ENCODE measurements at regions not wholly inside any gene's neighbourhood (a gene's known extent, or its start where the extent isn't known, plus 50 kb on each side); places are given as distances from the start of the nearest gene placed in this dataset.

DNA sequence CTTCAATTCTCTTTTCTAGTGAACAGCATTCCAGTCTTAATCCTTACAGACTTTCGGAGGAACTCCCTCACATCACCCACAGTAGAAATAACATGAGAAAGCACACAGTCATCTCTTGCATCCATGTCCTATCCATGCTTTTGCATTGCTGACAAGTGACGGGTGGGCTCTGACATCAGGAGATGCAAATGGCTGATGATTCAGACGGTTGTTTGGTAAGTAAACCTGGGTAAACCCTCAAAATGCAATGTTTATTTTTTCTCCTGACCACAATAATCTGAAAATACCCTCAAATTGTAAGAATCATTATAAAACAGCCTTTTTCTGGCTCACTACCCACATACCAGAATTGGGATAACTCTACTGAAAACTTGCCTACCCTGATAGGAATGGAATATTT is 792.0 kb downstream of the MAFB start:
- DNase-seq = no peak
- WGBS, 2 donors = 66 to 68% methylated on average over 3 of the region's 3 CpGs
- intact Hi-C loops (cut with DNase I) = no loop called here
- no peaks in the 10 kb centered on the region for H3K27me3 ChIP-seq
- no peak overlapping the region for H3K4me3 ChIP-seq
- H3K36me3 ChIP-seq = no peaks in the 10 kb centered on the region
- no peak overlapping the region for H3K27ac ChIP-seq
- no peaks in the 10 kb centered on the region for H3K4me1 ChIP-seq
- TF ChIP-seq POLR2AphosphoS5 (IDR thresholded peaks at IDR 0.05) (no peak), POLR2A (IDR thresholded peaks at IDR 0.05) (no peak), EP300 (IDR thresholded peaks at IDR 0.05) (no peak)
- TF ChIP-seq, protein P1, sequence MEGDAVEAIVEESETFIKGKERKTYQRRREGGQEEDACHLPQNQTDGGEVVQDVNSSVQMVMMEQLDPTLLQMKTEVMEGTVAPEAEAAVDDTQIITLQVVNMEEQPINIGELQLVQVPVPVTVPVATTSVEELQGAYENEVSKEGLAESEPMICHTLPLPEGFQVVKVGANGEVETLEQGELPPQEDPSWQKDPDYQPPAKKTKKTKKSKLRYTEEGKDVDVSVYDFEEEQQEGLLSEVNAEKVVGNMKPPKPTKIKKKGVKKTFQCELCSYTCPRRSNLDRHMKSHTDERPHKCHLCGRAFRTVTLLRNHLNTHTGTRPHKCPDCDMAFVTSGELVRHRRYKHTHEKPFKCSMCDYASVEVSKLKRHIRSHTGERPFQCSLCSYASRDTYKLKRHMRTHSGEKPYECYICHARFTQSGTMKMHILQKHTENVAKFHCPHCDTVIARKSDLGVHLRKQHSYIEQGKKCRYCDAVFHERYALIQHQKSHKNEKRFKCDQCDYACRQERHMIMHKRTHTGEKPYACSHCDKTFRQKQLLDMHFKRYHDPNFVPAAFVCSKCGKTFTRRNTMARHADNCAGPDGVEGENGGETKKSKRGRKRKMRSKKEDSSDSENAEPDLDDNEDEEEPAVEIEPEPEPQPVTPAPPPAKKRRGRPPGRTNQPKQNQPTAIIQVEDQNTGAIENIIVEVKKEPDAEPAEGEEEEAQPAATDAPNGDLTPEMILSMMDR (IDR thresholded peaks at IDR 0.05) = no peak
- H3K9me3 ChIP-seq = no peaks in the 10 kb centered on the region

DNA sequence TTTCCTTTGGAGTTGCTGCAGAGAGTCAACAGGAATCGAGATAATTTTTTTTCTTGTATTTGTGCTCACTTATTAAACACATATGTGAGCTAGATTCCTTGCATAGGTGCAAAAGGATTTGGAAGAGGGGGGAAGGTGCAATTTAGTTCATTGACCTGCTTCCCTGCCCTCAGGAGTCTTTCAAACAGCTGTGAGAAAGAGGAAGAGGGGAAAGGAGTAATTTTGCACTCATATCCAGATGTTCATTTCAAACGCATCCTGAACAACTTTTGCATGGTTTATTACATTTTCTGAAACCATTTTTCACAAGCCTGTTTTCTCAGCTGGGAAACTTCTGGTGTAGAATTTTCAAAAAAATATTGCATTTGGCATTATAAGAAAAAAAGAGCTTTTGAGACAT is 795.0 kb downstream of the MAFB start:
- TF ChIP-seq POLR2A (IDR thresholded peaks at IDR 0.05) = no peak
- TF ChIP-seq, protein P1 (IDR thresholded peaks at IDR 0.05) = no peak
- TF ChIP-seq POLR2AphosphoS5 (IDR thresholded peaks at IDR 0.05) = no peak
- TF ChIP-seq EP300 (IDR thresholded peaks at IDR 0.05) = no peak
- no peak overlapping the region for H3K4me3 ChIP-seq
- DNase-seq = no peak
- H3K4me1 ChIP-seq = no peaks in the 10 kb centered on the region
- no peaks in the 10 kb centered on the region for H3K36me3 ChIP-seq
- H3K27me3 ChIP-seq = no peaks in the 10 kb centered on the region
- WGBS, 2 donors = 65 to 72% methylated on average over 2 of the region's 2 CpGs
- intact Hi-C loops (cut with DNase I) = no loop called here
- H3K27ac ChIP-seq = no peak overlapping the region
- no peaks in the 10 kb centered on the region for H3K9me3 ChIP-seq

DNA sequence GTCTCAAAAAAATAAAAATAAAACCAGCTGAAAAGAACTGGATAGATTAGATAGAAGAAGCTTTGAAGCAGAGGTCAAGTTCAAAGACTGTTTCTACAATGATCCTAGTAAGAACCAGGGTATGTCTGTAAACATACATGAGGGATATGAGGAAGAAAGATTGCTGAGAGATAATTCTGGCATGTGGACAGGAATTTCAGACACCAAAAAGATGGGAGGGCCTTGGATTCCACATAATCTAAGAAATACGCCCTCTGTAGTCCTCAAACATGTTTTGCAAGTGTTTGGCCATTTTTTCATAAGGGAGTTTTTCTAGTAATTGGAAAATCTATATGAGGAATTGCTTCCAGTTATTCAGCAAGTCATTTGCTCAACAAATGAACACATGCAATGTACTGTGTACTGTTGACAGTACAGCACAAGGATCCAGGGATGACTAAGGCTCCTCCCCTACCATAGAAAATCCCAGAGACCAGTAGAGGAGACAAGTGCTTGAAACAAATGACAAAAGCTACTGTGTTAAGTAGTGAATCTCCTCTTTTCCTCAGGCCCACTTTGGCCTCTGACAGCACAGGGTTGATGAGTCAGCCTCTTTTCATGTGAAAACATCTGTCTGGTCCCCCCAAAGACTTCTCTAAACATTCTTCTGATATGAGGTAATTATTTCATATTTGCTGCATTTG is 795.9 kb downstream of the MAFB start:
- no peak for TF ChIP-seq POLR2AphosphoS5 (IDR thresholded peaks at IDR 0.05)
- TF ChIP-seq, protein P1 (IDR thresholded peaks at IDR 0.05) = no peak
- no peak for TF ChIP-seq POLR2A (IDR thresholded peaks at IDR 0.05)
- no peak for TF ChIP-seq EP300 (IDR thresholded peaks at IDR 0.05)
- H3K36me3 ChIP-seq = no peaks in the 10 kb centered on the region
- H3K9me3 ChIP-seq = no peaks in the 10 kb centered on the region
- intact Hi-C loops (cut with DNase I) = no loop called here
- no peaks in the 10 kb centered on the region for H3K4me1 ChIP-seq
- no peaks in the 10 kb centered on the region for H3K27me3 ChIP-seq
- WGBS, 2 donors = 51 to 58% methylated on average over 1 of the region's 1 CpG
- no peak for DNase-seq
- no peak overlapping the region for H3K27ac ChIP-seq
- no peak overlapping the region for H3K4me3 ChIP-seq

DNA sequence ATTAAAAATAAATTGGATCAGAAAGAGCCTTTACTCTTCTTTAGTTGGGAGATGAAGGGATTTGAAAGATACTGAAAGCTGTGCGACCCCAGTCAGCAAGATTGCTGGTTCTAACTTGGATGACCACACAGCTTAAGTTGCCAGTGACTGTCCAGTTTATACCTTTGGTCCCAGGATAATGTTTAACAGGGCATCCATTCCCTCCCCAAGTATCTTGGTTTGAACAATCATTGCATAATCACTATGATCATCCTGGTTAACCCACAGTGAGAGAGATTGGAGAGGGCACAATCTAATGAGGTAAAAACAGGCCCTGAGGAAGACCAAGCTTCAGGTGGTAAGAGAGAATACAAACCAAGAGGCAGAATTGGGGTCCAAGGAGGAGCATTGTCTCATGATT is 798.3 kb downstream of the MAFB start:
- no peaks in the 10 kb centered on the region for H3K9me3 ChIP-seq
- H3K36me3 ChIP-seq = no peaks in the 10 kb centered on the region
- intact Hi-C loops (cut with DNase I) = no loop called here
- WGBS, 2 donors = 93 to 97% methylated on average over 1 of the region's 1 CpG
- TF ChIP-seq POLR2A (IDR thresholded peaks at IDR 0.05) (no peak), EP300 (IDR thresholded peaks at IDR 0.05) (no peak)
- TF ChIP-seq, protein P1 (IDR thresholded peaks at IDR 0.05) = no peak
- no peak overlapping the region for H3K27ac ChIP-seq
- no peak for DNase-seq
- H3K4me1 ChIP-seq = no peaks in the 10 kb centered on the region
- H3K4me3 ChIP-seq = no peak overlapping the region
- H3K27me3 ChIP-seq = no peaks in the 10 kb centered on the region

DNA sequence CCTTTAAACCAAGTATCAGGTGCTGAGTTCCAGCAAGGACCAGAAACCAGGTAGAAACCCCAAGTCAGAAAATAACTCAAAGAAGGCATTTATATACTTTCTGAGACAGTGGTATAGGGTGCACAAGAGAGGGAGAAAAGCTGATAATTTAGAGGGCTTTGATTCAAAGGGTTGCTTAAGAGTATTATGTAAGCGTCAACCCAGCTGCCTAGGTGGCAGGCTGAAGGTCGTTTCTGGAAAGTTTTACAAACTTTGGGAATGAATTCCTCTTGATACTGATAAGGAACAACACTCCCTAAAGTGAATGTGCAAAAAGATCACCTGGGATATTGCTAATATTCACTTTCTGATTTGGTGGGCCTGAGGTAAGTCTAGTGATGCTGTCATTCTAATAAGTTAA is 800.7 kb downstream of the MAFB start:
- DNase-seq = no peak
- Histone ChIP-seq H3K36me3 (no peaks in the 10 kb centered on the region), H3K4me3 (no peak overlapping the region), H3K4me1 (no peaks in the 10 kb centered on the region), H3K9me3 (no peaks in the 10 kb centered on the region), H3K27me3 (no peaks in the 10 kb centered on the region), H3K27ac (no peak overlapping the region)
- WGBS, 2 donors = 54 to 67% methylated on average over 2 of the region's 2 CpGs
- intact Hi-C loops (cut with DNase I) = loop anchor here (5.0 kb wide), 2 partner anchors 99 to 1074 kb away; no protein-coding TSS in a partner anchor
- no peak for TF ChIP-seq POLR2AphosphoS5 (IDR thresholded peaks at IDR 0.05)
- no peak for TF ChIP-seq EP300 (IDR thresholded peaks at IDR 0.05)
- TF ChIP-seq, protein P1 (IDR thresholded peaks at IDR 0.05) = no peak
- no peak for TF ChIP-seq POLR2A (IDR thresholded peaks at IDR 0.05)

Measured in sigmoid colon (tissue), 6 donors.